ENCODE measurements at regions not wholly inside any gene's neighbourhood (a gene's known extent, or its start where the extent isn't known, plus 50 kb on each side); places are given as distances from the start of the nearest gene placed in this dataset.

DNA sequence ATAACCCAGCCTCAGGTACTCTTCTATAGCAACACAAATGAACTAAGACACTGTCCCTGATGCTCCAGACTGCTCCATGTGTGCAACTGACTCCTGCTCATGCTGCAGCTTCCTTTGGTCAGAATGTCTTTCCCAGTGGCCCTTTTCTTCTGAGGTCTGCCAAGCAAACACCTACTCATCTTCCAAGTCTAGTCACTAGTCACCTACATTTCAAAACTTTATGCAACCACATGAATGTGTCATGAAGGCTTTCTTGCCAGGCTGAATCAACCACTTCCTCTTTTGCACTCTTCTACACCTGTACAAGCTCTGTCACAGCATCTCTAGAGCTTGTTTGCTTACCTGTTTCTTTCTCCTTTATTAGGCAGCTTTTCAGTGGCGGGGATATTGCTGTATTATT lies 75.8 kb downstream of the LSMEM1 start:
- TF ChIP-seq EZH2phosphoT487 (IDR thresholded peaks at IDR 0.05; ENCODE audit: borderline replicate concordance) (no peak), CTCF (conservative IDR thresholded peaks at IDR 0.05; ENCODE audit: low read length) (no peak)
